ENCODE measurements at regions not wholly inside any gene's neighbourhood (a gene's known extent, or its start where the extent isn't known, plus 50 kb on each side); places are given as distances from the start of the nearest gene placed in this dataset.

DNA sequence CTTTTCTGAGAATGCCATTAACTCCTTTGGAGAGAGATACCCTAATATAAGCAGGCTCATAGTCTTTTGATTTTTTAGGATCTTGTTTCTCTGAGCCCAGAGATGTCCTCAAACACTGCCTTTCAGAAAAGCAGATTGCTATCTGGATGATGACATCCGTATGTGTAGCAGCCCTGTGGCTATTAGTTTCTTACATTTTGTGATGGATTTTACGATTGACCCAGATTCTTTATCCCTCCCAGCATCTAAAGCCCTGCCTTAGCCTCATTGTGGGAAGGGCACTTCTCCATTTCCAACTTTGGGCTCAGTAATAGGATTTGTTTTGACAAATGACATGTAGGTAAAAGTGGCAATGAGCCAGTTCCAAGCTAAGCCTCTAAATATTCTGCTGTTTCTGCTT lies 300.3 kb downstream of the TTLL7 start:
- H3K4me3 ChIP-seq (ENCODE audit: low read depth, low read length) = no peak overlapping the region
- no peak for TF ChIP-seq CTCF (conservative IDR thresholded peaks at IDR 0.05; ENCODE audit: low read depth, low read length)
- DNase-seq (ENCODE audit: low read depth) = no peak

- H3K4me3 ChIP-seq (ENCODE audit: low read depth, low read length) = no peak overlapping the region
- no peak for TF ChIP-seq CTCF (conservative IDR thresholded peaks at IDR 0.05; ENCODE audit: low read depth, low read length)
- DNase-seq (ENCODE audit: low read depth) = no peak
These were observed 301.0 kb downstream of the TTLL7 start for GRCh38 chr1:83697961-83698360.

- no peak for TF ChIP-seq CTCF (conservative IDR thresholded peaks at IDR 0.05; ENCODE audit: low read depth, low read length)
These were observed 301.7 kb downstream of the TTLL7 start for GRCh38 chr1:83697220-83697619.

DNA sequence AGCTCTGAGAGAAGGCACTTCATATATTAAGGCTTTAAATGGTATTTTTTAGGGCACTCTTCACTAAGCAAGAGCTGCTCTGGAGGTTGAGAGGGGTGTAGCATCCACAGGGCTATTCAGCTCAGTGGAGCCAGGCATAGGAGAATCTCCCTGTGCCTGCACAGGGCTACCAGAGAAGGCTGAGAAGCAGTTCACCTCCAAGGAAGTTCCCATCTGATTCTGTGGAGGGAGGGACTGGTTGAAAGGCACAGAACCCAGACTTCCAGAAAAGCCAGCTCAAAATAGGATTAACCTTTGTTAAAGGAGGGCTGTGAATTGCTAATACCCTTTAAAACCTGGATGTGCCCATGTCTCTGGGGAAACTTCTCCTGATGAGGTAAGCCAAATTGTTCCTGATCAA lies 304.5 kb downstream of the TTLL7 start:
- DNase-seq (ENCODE audit: low read depth) = no peak
- no peak for TF ChIP-seq CTCF (conservative IDR thresholded peaks at IDR 0.05; ENCODE audit: low read depth, low read length)
- H3K4me3 ChIP-seq (ENCODE audit: low read depth, low read length) = no peak overlapping the region

More at GRCh38 chr1:83697220-83697619, 301.7 kb downstream of the TTLL7 start:
- DNase-seq (ENCODE audit: low read depth) = no peak
- no peak overlapping the region for H3K4me3 ChIP-seq (ENCODE audit: low read depth, low read length)

DNA sequence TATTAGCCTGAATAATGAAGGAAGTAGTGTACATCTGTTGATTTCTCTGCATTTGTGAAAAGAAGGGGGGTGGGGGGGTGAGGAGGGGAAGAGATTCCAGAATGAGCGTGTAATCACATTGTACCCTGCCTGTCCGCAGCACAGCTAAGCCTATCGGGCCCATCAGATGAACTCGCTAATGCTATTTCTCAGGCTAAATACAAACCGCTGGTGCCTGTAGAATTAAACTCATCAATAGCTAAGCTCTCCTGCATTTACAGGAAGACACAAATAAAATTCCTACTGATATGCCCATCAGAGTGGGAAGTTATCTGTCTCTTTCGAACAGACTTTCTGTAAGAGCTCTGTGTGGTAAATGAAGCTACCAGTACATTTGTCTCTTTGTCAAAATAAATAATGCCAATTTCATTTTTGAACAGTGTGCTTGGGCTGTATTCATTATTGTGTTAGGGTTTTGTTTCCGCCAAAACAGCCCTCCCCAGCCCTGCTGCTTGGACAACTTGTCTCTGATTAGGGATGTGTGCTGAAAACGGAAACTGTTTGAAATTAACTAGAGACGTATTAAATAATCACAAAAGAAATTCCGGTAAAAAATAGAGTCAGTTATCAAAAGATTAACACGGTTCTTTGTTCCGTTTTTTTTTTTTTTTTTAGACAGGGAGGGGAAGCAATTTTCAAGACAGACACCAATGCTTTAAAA lies 305.4 kb downstream of the TTLL7 start:
- TF ChIP-seq CTCF (conservative IDR thresholded peaks at IDR 0.05; ENCODE audit: low read depth, low read length) = no peak
- H3K4me3 ChIP-seq (ENCODE audit: low read depth, low read length) = no peak overlapping the region
- DNase-seq (ENCODE audit: low read depth) = peak; percentile 23

GRCh38 chr1:83692524-83693381 lies 306.2 kb downstream of the TTLL7 start:
- no peak for TF ChIP-seq CTCF (conservative IDR thresholded peaks at IDR 0.05; ENCODE audit: low read depth, low read length)
- peak; percentile 53 for DNase-seq (ENCODE audit: low read depth)
- H3K4me3 ChIP-seq (ENCODE audit: low read depth, low read length) = peak overlapping the region; percentile 41
